Lower lobe of right lung (tissue), 2 donors: ENCODE measurements at regions not wholly inside any gene's neighbourhood (a gene's known extent, or its start where the extent isn't known, plus 50 kb on each side); places are given as distances from the start of the nearest gene placed in this dataset.
"Not testable (repeated sequence)": the region's sequence is repeated elsewhere in the genome, so short reads cannot be mapped to it uniquely, and the experiment has no call there.

Experiments
- ATAC-seq, 2 donors: fragments of 200-7000 bp; cut with Tn5 transposase; one replicate each; pipeline ENCODE4 v1.9.1; 2020 to 2022; ENCODE audit warnings: mild to moderate bottlenecking in 2 of 2, moderate library complexity in 2 of 2
- DNase-seq: peaks from one replicate; pipeline ENCODE4 v3.0.0-alpha.2; 2020
- H3K27ac ChIP-seq: fragments of 200-600 bp; one replicate; pipeline ENCODE4 v1.8.0; 2022
- H3K27me3 ChIP-seq: fragments of 200-600 bp; one replicate; pipeline ENCODE4 v1.8.0; 2022; ENCODE audit warnings: low read depth
- H3K36me3 ChIP-seq: fragments of 200-600 bp; one replicate; pipeline ENCODE4 v1.8.0; 2022; ENCODE audit warnings: mild to moderate bottlenecking
- H3K4me1 ChIP-seq: fragments of 200-600 bp; one replicate; pipeline ENCODE4 v1.8.0; 2022
- H3K4me3 ChIP-seq: fragments of 200-600 bp; one replicate; pipeline ENCODE4 v1.8.0; 2022; ENCODE audit warnings: mild to moderate bottlenecking
- H3K9me3 ChIP-seq: fragments of 200-600 bp; one replicate; pipeline ENCODE4 v1.8.0; 2022
- intact Hi-C: fragments of 100-400 bp; cut with DNase I; formaldehyde crosslinking; loops from one replicate; pipeline ENCODE4 v1.11.0; 2022
- TF ChIP-seq, protein P1 (sequence below): fragments of 200-600 bp; IDR thresholded peaks from one replicate; pipeline ENCODE4 v1.8.0; 2022; ENCODE audit warnings: antibody characterized with exemption, mild to moderate bottlenecking
- donor health status: DM: no; HTN: yes; CAD: no; lungs with severe emphysema.

DNA sequence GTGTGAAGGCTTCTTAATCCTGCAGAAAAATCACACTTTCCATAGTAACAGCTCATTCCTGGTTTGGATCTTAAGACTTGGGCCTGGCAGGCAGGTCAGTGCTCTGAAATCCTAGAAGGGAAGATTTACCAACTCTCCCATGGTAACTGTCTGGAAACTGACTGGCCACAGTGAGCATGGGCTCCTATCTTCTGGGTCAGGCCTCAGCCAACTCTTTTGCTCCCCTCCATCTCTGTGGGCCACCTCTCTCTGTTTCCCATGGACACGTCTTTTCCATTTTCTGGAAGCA is 86.7 kb downstream of the ACAA2 start:
- Histone ChIP-seq H3K4me3 (no peak overlapping the region), H3K36me3 (no peaks in the 10 kb centered on the region), H3K27ac (no peak overlapping the region), H3K27me3 (no peaks in the 10 kb centered on the region), H3K9me3 (no peaks in the 10 kb centered on the region), H3K4me1 (peaks cover 26% of the 10 kb centered on the region)
- intact Hi-C loops, result no loop called here
- no peak for ATAC-seq
- no peak for DNase-seq
- TF ChIP-seq, protein P1, sequence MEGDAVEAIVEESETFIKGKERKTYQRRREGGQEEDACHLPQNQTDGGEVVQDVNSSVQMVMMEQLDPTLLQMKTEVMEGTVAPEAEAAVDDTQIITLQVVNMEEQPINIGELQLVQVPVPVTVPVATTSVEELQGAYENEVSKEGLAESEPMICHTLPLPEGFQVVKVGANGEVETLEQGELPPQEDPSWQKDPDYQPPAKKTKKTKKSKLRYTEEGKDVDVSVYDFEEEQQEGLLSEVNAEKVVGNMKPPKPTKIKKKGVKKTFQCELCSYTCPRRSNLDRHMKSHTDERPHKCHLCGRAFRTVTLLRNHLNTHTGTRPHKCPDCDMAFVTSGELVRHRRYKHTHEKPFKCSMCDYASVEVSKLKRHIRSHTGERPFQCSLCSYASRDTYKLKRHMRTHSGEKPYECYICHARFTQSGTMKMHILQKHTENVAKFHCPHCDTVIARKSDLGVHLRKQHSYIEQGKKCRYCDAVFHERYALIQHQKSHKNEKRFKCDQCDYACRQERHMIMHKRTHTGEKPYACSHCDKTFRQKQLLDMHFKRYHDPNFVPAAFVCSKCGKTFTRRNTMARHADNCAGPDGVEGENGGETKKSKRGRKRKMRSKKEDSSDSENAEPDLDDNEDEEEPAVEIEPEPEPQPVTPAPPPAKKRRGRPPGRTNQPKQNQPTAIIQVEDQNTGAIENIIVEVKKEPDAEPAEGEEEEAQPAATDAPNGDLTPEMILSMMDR, result no peak

DNA sequence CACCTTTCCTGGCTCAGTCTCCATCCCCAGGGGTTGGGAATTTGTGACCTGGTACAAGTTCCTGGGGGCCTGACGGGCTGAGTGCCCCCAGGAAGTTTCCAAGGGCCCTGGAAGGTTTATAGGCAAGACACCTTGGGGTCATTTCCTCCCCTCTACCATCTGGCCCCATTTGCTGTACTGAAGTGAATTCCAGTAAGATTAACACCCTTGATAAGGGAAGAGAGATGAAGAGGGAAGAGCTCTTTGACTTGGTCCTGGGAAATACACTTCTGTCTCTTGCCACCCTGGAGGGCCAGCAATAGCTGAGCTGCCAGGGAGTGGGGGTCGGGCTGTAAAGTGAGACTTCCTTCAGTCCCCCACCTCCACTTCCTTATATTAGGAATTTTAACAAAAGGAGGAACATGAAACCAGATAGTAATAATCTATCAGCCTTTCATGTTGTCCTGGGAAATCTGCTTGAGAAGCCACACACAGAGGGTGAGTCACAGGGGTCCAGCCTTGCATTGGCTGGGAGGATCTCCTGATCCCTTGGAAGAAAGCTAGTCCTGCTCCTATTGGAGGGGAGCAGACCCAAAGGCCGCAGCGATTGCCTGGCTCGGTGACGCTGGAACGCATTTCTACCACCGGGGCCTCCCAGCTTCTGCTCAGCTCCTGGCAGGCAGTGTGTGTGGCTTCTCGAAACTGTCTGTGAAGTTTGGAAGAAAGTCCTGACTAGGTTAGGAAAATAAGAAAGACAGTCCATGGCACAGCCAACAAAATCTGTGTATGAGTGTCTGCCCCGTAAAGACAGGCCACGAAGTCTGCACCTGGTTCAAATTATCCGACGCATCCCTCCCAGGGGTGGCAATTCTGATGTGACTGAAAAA is 87.3 kb downstream of the ACAA2 start:
- TF ChIP-seq, protein P1, result no peak
- peak; percentile 51 to 56 for ATAC-seq
- H3K9me3 ChIP-seq, result no peaks in the 10 kb centered on the region
- H3K36me3 ChIP-seq, result no peaks in the 10 kb centered on the region
- H3K27me3 ChIP-seq, result no peaks in the 10 kb centered on the region
- no peak overlapping the region for H3K27ac ChIP-seq
- no peak for DNase-seq
- H3K4me1 ChIP-seq, result peaks cover 26% of the 10 kb centered on the region
- H3K4me3 ChIP-seq, result no peak overlapping the region
- intact Hi-C loops, result no loop called here

DNA sequence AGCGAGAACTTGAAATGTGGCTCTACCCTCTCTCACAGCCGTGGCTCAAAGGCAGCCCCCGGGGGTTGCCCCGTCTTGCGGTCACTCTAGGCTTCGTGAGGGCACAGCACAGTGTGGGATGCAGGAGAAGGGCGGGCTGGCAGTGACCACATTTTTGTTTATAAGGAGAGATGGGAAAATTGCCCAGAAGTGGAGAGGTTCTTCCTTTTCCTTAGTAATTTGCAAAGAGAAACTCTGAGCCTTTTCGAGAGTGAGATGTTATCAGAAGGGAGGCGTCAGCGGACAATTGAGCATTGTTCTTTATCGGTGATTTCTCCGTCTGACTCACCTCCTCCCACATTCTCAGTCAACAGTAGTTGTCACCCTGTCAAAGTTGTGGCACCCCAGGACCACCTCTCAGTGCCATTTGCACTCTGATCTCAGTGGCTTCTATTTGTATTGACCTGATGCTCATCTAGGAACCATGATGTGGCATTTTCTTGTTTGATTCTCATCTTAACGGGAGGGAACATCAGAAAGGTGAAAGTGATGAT is 89.6 kb downstream of the ACAA2 start:
- no peaks in the 10 kb centered on the region for H3K36me3 ChIP-seq
- no peaks in the 10 kb centered on the region for H3K9me3 ChIP-seq
- intact Hi-C loops, result no loop called here
- DNase-seq (no peak), ATAC-seq (peak; percentile 50 to 58)
- TF ChIP-seq, protein P1, result no peak
- peaks cover 26% of the 10 kb centered on the region for H3K4me1 ChIP-seq
- H3K4me3 ChIP-seq, result no peak overlapping the region
- H3K27me3 ChIP-seq, result no peaks in the 10 kb centered on the region
- no peak overlapping the region for H3K27ac ChIP-seq

DNA sequence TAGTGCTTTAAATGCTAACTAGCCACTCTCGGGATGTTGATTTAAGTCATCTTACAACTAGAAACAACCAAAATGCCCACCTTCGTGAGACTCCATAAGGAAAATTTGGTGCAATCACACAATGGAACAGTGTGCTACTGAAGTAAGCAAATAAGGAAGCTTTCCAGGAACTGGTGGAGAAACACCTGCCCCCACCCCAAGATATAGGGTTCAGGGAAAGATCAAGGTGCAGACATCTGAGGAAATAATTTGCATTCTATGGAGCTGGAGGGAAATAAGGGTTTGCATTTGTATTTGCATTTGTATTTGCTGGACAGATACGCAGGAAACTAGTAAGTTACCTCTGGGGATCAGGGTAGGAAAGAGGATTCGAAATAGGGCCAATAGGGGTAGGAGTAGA is 90.9 kb downstream of the ACAA2 start:
- intact Hi-C loops, result no loop called here

DNA sequence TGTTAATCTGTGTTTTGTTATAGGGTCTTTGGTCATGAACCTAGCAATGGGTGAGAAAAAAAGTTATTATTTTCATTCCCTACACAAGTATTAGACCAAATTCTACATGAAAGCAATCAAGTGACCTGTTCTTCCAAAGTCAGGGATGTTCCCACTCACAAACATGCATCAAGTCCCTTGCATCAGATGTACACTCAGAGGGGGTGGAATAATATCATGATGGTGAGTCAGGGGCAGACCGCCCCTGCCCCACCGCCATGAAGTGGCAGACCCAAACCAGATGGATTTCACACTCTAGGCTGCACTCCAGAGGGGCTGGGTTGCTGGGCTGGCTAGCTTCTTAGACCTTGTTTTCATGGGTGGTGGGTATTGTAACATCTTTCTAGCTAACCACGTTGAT is 91.4 kb downstream of the ACAA2 start:
- Histone ChIP-seq H3K4me3 (no peak overlapping the region), H3K27me3 (no peaks in the 10 kb centered on the region), H3K27ac (no peak overlapping the region), H3K36me3 (no peaks in the 10 kb centered on the region), H3K4me1 (peaks cover 26% of the 10 kb centered on the region), H3K9me3 (no peaks in the 10 kb centered on the region)
- DNase-seq, result no peak
- peak in 1 of 2 donors; percentile 23 for ATAC-seq
- intact Hi-C loops, result no loop called here
- TF ChIP-seq, protein P1, result no peak

More for the DNA sequence above, 90.9 kb downstream of the ACAA2 start:
- no peak overlapping the region for H3K4me3 ChIP-seq
- no peak for DNase-seq
- no peaks in the 10 kb centered on the region for H3K36me3 ChIP-seq
- H3K9me3 ChIP-seq, result no peaks in the 10 kb centered on the region
- peaks cover 26% of the 10 kb centered on the region for H3K4me1 ChIP-seq
- TF ChIP-seq, protein P1, result no peak
- no peaks in the 10 kb centered on the region for H3K27me3 ChIP-seq
- no peak overlapping the region for H3K27ac ChIP-seq
- ATAC-seq, result no peak

DNA sequence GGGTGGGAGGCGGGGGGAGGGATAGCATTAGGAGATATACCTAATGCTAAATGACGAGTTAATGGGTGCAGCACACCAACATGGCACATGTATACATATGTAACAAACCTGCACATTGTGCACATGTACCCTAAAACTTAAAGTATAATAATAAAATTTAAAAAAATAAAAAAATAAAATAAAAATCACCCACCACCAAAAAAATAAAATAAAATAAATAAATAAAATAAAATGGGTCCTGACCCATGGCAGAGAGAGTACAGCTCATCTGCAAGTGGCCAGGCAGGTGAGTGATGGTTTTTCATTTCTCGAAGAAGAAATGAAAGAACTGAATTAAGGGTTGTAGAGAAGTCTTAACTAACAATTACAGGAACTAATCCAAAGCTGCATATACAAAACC is 92.4 kb downstream of the ACAA2 start:
- H3K9me3 ChIP-seq, ATAC-seq, H3K4me3 ChIP-seq, H3K27me3 ChIP-seq, H3K27ac ChIP-seq, intact Hi-C loops, DNase-seq, H3K36me3 ChIP-seq: not testable (repeated sequence)
- peaks cover 20% of the 10 kb centered on the region for H3K4me1 ChIP-seq
